HL-60 (cell line): ENCODE measurements at regions not wholly inside any gene's neighbourhood (a gene's known extent, or its start where the extent isn't known, plus 50 kb on each side); places are given as distances from the start of the nearest gene placed in this dataset.

Experiments
- DNase-seq, 2 experiments: peaks; one replicate each; pipeline ENCODE4 v3.0.0-alpha.2; 2010 to 2020; ENCODE audit warnings: low read depth in 1 of 2, low spot score in 1 of 2
- H3K27ac ChIP-seq: fragments of 250-450 bp; sonication (Bioruptor Pico); replicated peaks from 2 replicates; pipeline ENCODE4 v1.5.1; 2020; ENCODE audit warnings: mild to moderate bottlenecking, moderate library complexity
- H3K27me3 ChIP-seq: fragments of 250-450 bp; sonication (Bioruptor Pico); 2 replicates; pipeline ENCODE4 v1.5.1; 2021; ENCODE audit warnings: mild to moderate bottlenecking, moderate library complexity; ENCODE audit not compliant: insufficient read depth, poor library complexity, severe bottlenecking
- H3K4me3 ChIP-seq: replicated peaks from 2 replicates; pipeline ENCODE4 v1.5.1; 2011; ENCODE audit warnings: mild to moderate bottlenecking, control low read depth, low read length; ENCODE audit not compliant: insufficient read depth
- GABPA ChIP-seq: IDR thresholded peaks from 2 replicates; pipeline ENCODE4 v1.6.1; 2012; ENCODE audit warnings: low read depth
- POLR2AphosphoS5 ChIP-seq: IDR thresholded peaks from 2 replicates; pipeline ENCODE4 v1.6.1; 2012; ENCODE audit warnings: low read depth
- REST ChIP-seq: IDR thresholded peaks from 2 replicates; pipeline ENCODE4 v1.6.1; 2012; ENCODE audit warnings: low read depth; ENCODE audit not compliant: insufficient replicate concordance
- SPI1 ChIP-seq: IDR thresholded peaks from 2 replicates; pipeline ENCODE4 v1.6.1; 2012; ENCODE audit warnings: low read depth, mild to moderate bottlenecking, borderline replicate concordance
- TF ChIP-seq, protein P1 (sequence below): IDR thresholded peaks from one replicate; pipeline ENCODE4 v1.5.1; 2011; ENCODE audit warnings: low read length, control low read depth, inconsistent platforms; ENCODE audit not compliant: insufficient read depth

DNA sequence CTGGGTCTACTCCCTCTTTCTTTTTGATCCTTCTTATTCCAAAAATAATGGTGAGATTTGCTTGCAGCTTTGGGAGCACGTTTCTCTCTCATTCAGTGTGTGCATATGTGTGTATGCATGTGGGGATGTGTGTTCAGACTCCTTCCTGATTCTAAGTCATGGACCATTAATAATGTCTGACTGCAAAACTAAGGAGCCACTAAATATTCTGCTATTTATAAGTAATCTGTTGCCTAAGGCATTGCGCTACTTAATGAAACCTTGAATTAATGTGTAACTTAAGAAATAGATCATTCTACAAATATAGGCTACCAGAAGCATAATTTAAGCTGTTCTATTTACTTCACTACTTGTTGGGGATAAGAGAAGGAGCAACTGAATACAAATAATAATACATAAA lies 182.1 kb downstream of the TFCP2L1 start:
- no peak for DNase-seq
- Histone ChIP-seq H3K27ac (no peak overlapping the region), H3K27me3 (no peaks in the 10 kb centered on the region), H3K4me3 (no peak overlapping the region)
- no peak for TF ChIP-seq SPI1
- TF ChIP-seq, protein P1, sequence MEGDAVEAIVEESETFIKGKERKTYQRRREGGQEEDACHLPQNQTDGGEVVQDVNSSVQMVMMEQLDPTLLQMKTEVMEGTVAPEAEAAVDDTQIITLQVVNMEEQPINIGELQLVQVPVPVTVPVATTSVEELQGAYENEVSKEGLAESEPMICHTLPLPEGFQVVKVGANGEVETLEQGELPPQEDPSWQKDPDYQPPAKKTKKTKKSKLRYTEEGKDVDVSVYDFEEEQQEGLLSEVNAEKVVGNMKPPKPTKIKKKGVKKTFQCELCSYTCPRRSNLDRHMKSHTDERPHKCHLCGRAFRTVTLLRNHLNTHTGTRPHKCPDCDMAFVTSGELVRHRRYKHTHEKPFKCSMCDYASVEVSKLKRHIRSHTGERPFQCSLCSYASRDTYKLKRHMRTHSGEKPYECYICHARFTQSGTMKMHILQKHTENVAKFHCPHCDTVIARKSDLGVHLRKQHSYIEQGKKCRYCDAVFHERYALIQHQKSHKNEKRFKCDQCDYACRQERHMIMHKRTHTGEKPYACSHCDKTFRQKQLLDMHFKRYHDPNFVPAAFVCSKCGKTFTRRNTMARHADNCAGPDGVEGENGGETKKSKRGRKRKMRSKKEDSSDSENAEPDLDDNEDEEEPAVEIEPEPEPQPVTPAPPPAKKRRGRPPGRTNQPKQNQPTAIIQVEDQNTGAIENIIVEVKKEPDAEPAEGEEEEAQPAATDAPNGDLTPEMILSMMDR = no peak
- no peak for TF ChIP-seq GABPA
- no peak for TF ChIP-seq REST
- no peak for TF ChIP-seq POLR2AphosphoS5

GRCh38 chr2:121103960-121104359 lies 181.0 kb downstream of the TFCP2L1 start:
- no peaks in the 10 kb centered on the region for H3K27me3 ChIP-seq
- no peak overlapping the region for H3K27ac ChIP-seq
- TF ChIP-seq REST (no peak), SPI1 (no peak), GABPA (no peak), POLR2AphosphoS5 (no peak)
- TF ChIP-seq, protein P1 = no peak
- no peak overlapping the region for H3K4me3 ChIP-seq
- DNase-seq = no peak

DNA sequence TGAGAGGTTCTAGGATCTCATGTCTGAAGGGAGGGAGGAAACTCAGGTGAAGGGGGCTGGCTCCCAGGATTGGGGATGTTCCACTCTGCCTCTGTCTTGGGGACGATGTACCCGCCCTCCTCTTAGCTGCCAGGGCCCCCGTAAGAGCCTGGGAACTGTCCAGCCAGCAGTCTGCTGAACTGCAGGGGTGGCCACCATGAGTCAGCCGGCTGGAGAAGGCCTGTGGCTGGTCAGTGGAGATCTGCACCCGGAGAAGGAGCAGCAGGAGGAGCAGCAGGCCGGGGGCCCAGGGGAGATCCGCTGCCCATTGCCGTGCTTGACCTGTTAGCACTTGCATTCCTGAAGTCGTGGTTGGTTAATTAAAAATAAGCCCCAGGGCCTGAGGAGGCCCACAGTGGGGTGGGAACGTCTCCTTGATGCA lies 180.3 kb downstream of the TFCP2L1 start:
- Histone ChIP-seq H3K27me3 (no peaks in the 10 kb centered on the region), H3K4me3 (no peak overlapping the region), H3K27ac (no peak overlapping the region)
- no peak for DNase-seq
- no peak for TF ChIP-seq GABPA
- TF ChIP-seq REST = peak; percentile 84

GRCh38 chr2:121110924-121111323 lies 174.1 kb downstream of the TFCP2L1 start:
- no peak overlapping the region for H3K27ac ChIP-seq
- no peak for DNase-seq
- no peaks in the 10 kb centered on the region for H3K27me3 ChIP-seq

More at GRCh38 chr2:121110924-121111323, 174.1 kb downstream of the TFCP2L1 start:
- no peak for TF ChIP-seq REST
- TF ChIP-seq, protein P1 = no peak
- TF ChIP-seq SPI1 = no peak
- TF ChIP-seq POLR2AphosphoS5 = no peak
- TF ChIP-seq GABPA = no peak
- H3K4me3 ChIP-seq = no peak overlapping the region
